GM23338 (cell line): ENCODE measurements at regions not wholly inside any gene's neighbourhood (a gene's known extent, or its start where the extent isn't known, plus 50 kb on each side); places are given as distances from the start of the nearest gene placed in this dataset.

Experiments
- ATAC-seq: fragments of 200-7000 bp; cut with Tn5 transposase; 3 replicates; pipeline ENCODE4 v1.9.1; 2020
- DNase-seq: peaks from one replicate; pipeline ENCODE4 v3.0.0-alpha.2; 2015; ENCODE audit warnings: low spot score
- H2AFZ ChIP-seq: fragments of 200-600 bp; sonication (generic); 2 replicates; pipeline ENCODE4 v1.8.0; 2016; ENCODE audit warnings: antibody characterized with exemption, mild to moderate bottlenecking, moderate library complexity
- H3F3A ChIP-seq: fragments of 200-600 bp; sonication (generic); replicated peaks from 2 replicates; pipeline ENCODE4 v1.8.0; 2017; ENCODE audit warnings: antibody characterized with exemption, mixed run types, low read depth
- H3K27ac ChIP-seq: fragments of 200-600 bp; sonication (generic); 2 replicates; pipeline ENCODE4 v1.6.1; 2016; ENCODE audit warnings: low read depth
- H3K27me3 ChIP-seq: fragments of 200-600 bp; sonication (generic); 2 replicates; pipeline ENCODE4 v1.8.0; 2016; ENCODE audit warnings: mild to moderate bottlenecking, mixed run types, moderate library complexity; ENCODE audit not compliant: insufficient read depth
- H3K36me3 ChIP-seq: fragments of 200-600 bp; sonication (generic); 2 replicates; pipeline ENCODE4 v1.8.0; 2016; ENCODE audit warnings: mild to moderate bottlenecking; ENCODE audit not compliant: insufficient read depth
- H3K4me1 ChIP-seq: fragments of 200-600 bp; sonication (generic); 2 replicates; pipeline ENCODE4 v1.8.0; 2016; ENCODE audit warnings: mild to moderate bottlenecking, moderate library complexity; ENCODE audit not compliant: insufficient read depth
- H3K4me2 ChIP-seq: fragments of 200-600 bp; sonication (generic); 2 replicates; pipeline ENCODE4 v1.7.1; 2017; ENCODE audit warnings: mixed run types
- H3K4me3 ChIP-seq: fragments of 200-600 bp; sonication (generic); 2 replicates; pipeline ENCODE4 v1.6.1; 2016; ENCODE audit warnings: mixed run types
- H3K79me2 ChIP-seq: fragments of 200-600 bp; sonication (generic); replicated peaks from 2 replicates; pipeline ENCODE4 v1.8.0; 2017; ENCODE audit warnings: mild to moderate bottlenecking; ENCODE audit not compliant: insufficient read depth
- H3K9me2 ChIP-seq: fragments of 200-600 bp; sonication (generic); 2 replicates; pipeline ENCODE4 v1.8.0; 2017; ENCODE audit not compliant: insufficient read depth
- H4K20me1 ChIP-seq: fragments of 200-600 bp; sonication (generic); replicated peaks from 2 replicates; pipeline ENCODE4 v1.8.0; 2017; ENCODE audit warnings: mild to moderate bottlenecking; ENCODE audit not compliant: insufficient read depth
- H3K27ac Mint-ChIP-seq: 2 replicates; pipeline ENCODE4 v1.8.0; 2020; ENCODE audit warnings: inconsistent platforms, mild to moderate bottlenecking, moderate library complexity, mixed read lengths
- H3K27me3 Mint-ChIP-seq: 3 replicates; pipeline ENCODE4 v1.8.0; 2022; ENCODE audit warnings: low read depth, mild to moderate bottlenecking, moderate library complexity, mixed read lengths, inconsistent platforms; ENCODE audit not compliant: insufficient read depth, poor library complexity
- H3K36me3 Mint-ChIP-seq: 3 replicates; pipeline ENCODE4 v1.8.0; 2021; ENCODE audit warnings: low read depth, mild to moderate bottlenecking, inconsistent platforms, moderate library complexity, mixed read lengths
- H3K4me1 Mint-ChIP-seq: 3 replicates; pipeline ENCODE4 v1.8.0; 2020; ENCODE audit warnings: mild to moderate bottlenecking, inconsistent platforms, mixed read lengths
- H3K4me3 Mint-ChIP-seq: 3 replicates; pipeline ENCODE4 v1.8.0; 2021; ENCODE audit warnings: moderate library complexity, mild to moderate bottlenecking, inconsistent platforms, mixed read lengths
- H3K9me3 Mint-ChIP-seq: 3 replicates; pipeline ENCODE4 v1.8.0; 2020; ENCODE audit warnings: moderate library complexity, mild to moderate bottlenecking, inconsistent platforms, mixed read lengths
- CREB1 ChIP-seq: fragments of 250-450 bp; sonication (Bioruptor Pico); IDR thresholded peaks from 2 replicates; pipeline ENCODE4 v1.5.0; 2020; ENCODE audit warnings: low read depth, mild to moderate bottlenecking, moderate library complexity
- EZH2 ChIP-seq: fragments of 200-600 bp; sonication (generic); IDR thresholded peaks from one replicate; pipeline ENCODE4 v1.8.0; 2017; ENCODE audit warnings: antibody characterized with exemption, mild to moderate bottlenecking, low read depth; ENCODE audit not compliant: unreplicated experiment
- EZH2phosphoT487 ChIP-seq: fragments of 200-600 bp; sonication (generic); IDR thresholded peaks from one replicate; pipeline ENCODE4 v1.8.1; 2018; ENCODE audit warnings: antibody characterized with exemption; ENCODE audit not compliant: unreplicated experiment
- JUNB ChIP-seq: IDR thresholded peaks from one replicate; pipeline ENCODE4 v1.6.1; 2016; ENCODE audit warnings: antibody characterized with exemption; ENCODE audit not compliant: unreplicated experiment
- NANOG ChIP-seq: IDR thresholded peaks from 2 replicates; pipeline ENCODE4 v1.6.1; 2016; ENCODE audit warnings: antibody characterized with exemption, borderline replicate concordance
- POLR2AphosphoS5 ChIP-seq: IDR thresholded peaks from 2 replicates; pipeline ENCODE4 v1.6.1; 2016; ENCODE audit warnings: antibody characterized with exemption, low read depth
- STAT1 ChIP-seq: IDR thresholded peaks from one replicate; pipeline ENCODE4 v1.6.1; 2016; ENCODE audit warnings: antibody characterized with exemption; ENCODE audit not compliant: unreplicated experiment
- ZNF114 ChIP-seq: fragments of 250-450 bp; sonication (Bioruptor Pico); IDR thresholded peaks from 2 replicates; pipeline ENCODE4 v1.5.0; 2020; ENCODE audit warnings: mild to moderate bottlenecking, moderate library complexity
- ZNF331 ChIP-seq: fragments of 250-450 bp; sonication (Bioruptor Pico); IDR thresholded peaks from 2 replicates; pipeline ENCODE4 v1.5.0; 2020; ENCODE audit warnings: low read depth, mild to moderate bottlenecking, moderate library complexity
- TF ChIP-seq, protein P1 (sequence below), 2 experiments: fragments of 200-600 bp in 1 of 2; sonication (generic) in 1 of 2; conservative IDR thresholded peaks; 2 replicates each; pipeline versions ENCODE4 v1.5.1 to v1.6.1; 2016 to 2017; ENCODE audit warnings: antibody characterized with exemption in 2 of 2, low read depth in 2 of 2, mild to moderate bottlenecking in 2 of 2, moderate library complexity in 1 of 2
- TF ChIP-seq, protein P2 (sequence below): fragments of 250-450 bp; sonication (Bioruptor Pico); IDR thresholded peaks from 2 replicates; pipeline ENCODE4 v1.5.0; 2020; ENCODE audit warnings: mild to moderate bottlenecking, moderate library complexity
- TF ChIP-seq, protein P3 (sequence below): IDR thresholded peaks from 2 replicates; pipeline ENCODE4 v1.6.1; 2016; ENCODE audit warnings: antibody characterized with exemption
- TF ChIP-seq, protein P4 (sequence below): IDR thresholded peaks from one replicate; pipeline ENCODE4 v1.6.1; 2018; ENCODE audit warnings: antibody characterized with exemption; ENCODE audit not compliant: unreplicated experiment

DNA sequence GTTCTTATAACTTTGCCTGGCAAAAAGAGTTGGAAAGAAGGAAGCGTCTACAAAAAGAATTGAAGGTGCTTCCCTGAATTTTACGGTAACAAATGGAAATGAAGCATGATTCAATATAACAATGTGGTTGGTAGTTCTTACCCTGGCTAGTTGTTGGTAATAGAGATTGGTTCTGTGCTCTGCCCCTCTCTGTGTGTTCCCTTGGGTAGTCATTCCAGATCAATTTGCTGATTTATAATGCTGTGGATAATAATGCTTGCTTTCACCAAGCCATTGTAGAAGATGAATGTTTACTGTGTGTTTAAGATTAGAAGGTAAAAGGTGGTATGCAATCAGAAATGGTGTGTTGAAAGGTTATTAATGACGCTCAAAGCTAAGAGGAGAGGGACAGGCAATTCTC, 577.8 kb upstream of the NXPH2 start:
- Mint-ChIP-seq H3K4me1 (no peaks in the 10 kb centered on the region), H3K4me3 (no peak overlapping the region), H3K27me3 (no peaks in the 10 kb centered on the region), H3K9me3 (peaks cover 14% of the 10 kb centered on the region), H3K27ac (no peak overlapping the region), H3K36me3 (peaks cover 12% of the 10 kb centered on the region)
- no peaks in the 10 kb centered on the region for H3K27me3 ChIP-seq
- DNase-seq, result no peak
- no peak overlapping the region for H3K4me2 ChIP-seq
- no peaks in the 10 kb centered on the region for H3K4me1 ChIP-seq
- no peaks in the 10 kb centered on the region for H3K79me2 ChIP-seq
- no peak overlapping the region for H3K27ac ChIP-seq
- no peaks in the 10 kb centered on the region for H3K36me3 ChIP-seq
- TF ChIP-seq, protein P1, sequence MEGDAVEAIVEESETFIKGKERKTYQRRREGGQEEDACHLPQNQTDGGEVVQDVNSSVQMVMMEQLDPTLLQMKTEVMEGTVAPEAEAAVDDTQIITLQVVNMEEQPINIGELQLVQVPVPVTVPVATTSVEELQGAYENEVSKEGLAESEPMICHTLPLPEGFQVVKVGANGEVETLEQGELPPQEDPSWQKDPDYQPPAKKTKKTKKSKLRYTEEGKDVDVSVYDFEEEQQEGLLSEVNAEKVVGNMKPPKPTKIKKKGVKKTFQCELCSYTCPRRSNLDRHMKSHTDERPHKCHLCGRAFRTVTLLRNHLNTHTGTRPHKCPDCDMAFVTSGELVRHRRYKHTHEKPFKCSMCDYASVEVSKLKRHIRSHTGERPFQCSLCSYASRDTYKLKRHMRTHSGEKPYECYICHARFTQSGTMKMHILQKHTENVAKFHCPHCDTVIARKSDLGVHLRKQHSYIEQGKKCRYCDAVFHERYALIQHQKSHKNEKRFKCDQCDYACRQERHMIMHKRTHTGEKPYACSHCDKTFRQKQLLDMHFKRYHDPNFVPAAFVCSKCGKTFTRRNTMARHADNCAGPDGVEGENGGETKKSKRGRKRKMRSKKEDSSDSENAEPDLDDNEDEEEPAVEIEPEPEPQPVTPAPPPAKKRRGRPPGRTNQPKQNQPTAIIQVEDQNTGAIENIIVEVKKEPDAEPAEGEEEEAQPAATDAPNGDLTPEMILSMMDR (conservative IDR thresholded peaks at IDR 0.05; ENCODE audit: low read depth in 2 of 2), result no peak
- TF ChIP-seq ZNF331 (no peak), ZNF114 (CRISPR knock-in tag) (no peak), STAT1 (no peak), POLR2AphosphoS5 (no peak), EZH2 (no peak), JUNB (no peak), CREB1 (no peak), EZH2phosphoT487 (no peak), NANOG (no peak)
- TF ChIP-seq, protein P2, sequence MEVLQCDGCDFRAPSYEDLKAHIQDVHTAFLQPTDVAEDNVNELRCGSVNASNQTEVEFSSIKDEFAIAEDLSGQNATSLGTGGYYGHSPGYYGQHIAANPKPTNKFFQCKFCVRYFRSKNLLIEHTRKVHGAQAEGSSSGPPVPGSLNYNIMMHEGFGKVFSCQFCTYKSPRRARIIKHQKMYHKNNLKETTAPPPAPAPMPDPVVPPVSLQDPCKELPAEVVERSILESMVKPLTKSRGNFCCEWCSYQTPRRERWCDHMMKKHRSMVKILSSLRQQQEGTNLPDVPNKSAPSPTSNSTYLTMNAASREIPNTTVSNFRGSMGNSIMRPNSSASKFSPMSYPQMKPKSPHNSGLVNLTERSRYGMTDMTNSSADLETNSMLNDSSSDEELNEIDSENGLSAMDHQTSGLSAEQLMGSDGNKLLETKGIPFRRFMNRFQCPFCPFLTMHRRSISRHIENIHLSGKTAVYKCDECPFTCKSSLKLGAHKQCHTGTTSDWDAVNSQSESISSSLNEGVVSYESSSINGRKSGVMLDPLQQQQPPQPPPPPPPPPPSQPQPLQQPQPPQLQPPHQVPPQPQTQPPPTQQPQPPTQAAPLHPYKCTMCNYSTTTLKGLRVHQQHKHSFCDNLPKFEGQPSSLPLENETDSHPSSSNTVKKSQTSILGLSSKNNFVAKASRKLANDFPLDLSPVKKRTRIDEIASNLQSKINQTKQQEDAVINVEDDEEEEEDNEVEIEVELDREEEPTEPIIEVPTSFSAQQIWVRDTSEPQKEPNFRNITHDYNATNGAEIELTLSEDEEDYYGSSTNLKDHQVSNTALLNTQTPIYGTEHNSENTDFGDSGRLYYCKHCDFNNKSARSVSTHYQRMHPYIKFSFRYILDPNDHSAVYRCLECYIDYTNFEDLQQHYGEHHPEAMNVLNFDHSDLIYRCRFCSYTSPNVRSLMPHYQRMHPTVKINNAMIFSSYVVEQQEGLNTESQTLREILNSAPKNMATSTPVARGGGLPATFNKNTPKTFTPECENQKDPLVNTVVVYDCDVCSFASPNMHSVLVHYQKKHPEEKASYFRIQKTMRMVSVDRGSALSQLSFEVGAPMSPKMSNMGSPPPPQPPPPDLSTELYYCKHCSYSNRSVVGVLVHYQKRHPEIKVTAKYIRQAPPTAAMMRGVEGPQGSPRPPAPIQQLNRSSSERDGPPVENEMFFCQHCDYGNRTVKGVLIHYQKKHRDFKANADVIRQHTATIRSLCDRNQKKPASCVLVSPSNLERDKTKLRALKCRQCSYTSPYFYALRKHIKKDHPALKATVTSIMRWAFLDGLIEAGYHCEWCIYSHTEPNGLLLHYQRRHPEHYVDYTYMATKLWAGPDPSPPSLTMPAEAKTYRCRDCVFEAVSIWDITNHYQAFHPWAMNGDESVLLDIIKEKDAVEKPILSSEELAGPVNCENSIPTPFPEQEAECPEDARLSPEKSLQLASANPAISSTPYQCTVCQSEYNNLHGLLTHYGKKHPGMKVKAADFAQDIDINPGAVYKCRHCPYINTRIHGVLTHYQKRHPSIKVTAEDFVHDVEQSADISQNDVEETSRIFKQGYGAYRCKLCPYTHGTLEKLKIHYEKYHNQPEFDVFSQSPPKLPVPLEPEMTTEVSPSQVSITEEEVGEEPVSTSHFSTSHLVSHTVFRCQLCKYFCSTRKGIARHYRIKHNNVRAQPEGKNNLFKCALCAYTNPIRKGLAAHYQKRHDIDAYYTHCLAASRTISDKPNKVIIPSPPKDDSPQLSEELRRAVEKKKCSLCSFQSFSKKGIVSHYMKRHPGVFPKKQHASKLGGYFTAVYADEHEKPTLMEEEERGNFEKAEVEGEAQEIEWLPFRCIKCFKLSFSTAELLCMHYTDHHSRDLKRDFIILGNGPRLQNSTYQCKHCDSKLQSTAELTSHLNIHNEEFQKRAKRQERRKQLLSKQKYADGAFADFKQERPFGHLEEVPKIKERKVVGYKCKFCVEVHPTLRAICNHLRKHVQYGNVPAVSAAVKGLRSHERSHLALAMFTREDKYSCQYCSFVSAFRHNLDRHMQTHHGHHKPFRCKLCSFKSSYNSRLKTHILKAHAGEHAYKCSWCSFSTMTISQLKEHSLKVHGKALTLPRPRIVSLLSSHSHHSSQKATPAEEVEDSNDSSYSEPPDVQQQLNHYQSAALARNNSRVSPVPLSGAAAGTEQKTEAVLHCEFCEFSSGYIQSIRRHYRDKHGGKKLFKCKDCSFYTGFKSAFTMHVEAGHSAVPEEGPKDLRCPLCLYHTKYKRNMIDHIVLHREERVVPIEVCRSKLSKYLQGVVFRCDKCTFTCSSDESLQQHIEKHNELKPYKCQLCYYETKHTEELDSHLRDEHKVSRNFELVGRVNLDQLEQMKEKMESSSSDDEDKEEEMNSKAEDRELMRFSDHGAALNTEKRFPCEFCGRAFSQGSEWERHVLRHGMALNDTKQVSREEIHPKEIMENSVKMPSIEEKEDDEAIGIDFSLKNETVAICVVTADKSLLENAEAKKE, result no peak
- TF ChIP-seq, protein P3, sequence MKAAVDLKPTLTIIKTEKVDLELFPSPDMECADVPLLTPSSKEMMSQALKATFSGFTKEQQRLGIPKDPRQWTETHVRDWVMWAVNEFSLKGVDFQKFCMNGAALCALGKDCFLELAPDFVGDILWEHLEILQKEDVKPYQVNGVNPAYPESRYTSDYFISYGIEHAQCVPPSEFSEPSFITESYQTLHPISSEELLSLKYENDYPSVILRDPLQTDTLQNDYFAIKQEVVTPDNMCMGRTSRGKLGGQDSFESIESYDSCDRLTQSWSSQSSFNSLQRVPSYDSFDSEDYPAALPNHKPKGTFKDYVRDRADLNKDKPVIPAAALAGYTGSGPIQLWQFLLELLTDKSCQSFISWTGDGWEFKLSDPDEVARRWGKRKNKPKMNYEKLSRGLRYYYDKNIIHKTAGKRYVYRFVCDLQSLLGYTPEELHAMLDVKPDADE, result no peak
- TF ChIP-seq, protein P4, sequence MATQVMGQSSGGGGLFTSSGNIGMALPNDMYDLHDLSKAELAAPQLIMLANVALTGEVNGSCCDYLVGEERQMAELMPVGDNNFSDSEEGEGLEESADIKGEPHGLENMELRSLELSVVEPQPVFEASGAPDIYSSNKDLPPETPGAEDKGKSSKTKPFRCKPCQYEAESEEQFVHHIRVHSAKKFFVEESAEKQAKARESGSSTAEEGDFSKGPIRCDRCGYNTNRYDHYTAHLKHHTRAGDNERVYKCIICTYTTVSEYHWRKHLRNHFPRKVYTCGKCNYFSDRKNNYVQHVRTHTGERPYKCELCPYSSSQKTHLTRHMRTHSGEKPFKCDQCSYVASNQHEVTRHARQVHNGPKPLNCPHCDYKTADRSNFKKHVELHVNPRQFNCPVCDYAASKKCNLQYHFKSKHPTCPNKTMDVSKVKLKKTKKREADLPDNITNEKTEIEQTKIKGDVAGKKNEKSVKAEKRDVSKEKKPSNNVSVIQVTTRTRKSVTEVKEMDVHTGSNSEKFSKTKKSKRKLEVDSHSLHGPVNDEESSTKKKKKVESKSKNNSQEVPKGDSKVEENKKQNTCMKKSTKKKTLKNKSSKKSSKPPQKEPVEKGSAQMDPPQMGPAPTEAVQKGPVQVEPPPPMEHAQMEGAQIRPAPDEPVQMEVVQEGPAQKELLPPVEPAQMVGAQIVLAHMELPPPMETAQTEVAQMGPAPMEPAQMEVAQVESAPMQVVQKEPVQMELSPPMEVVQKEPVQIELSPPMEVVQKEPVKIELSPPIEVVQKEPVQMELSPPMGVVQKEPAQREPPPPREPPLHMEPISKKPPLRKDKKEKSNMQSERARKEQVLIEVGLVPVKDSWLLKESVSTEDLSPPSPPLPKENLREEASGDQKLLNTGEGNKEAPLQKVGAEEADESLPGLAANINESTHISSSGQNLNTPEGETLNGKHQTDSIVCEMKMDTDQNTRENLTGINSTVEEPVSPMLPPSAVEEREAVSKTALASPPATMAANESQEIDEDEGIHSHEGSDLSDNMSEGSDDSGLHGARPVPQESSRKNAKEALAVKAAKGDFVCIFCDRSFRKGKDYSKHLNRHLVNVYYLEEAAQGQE, result no peak
- ATAC-seq, result no peak
- no peak overlapping the region for H3K4me3 ChIP-seq
- no peak overlapping the region for H2AFZ ChIP-seq
- H3K9me2 ChIP-seq, result no peaks in the 10 kb centered on the region
- H3F3A ChIP-seq, result no peaks in the 10 kb centered on the region
- no peaks in the 10 kb centered on the region for H4K20me1 ChIP-seq
